ENCODE measurements at regions not wholly inside any gene's neighbourhood (a gene's known extent, or its start where the extent isn't known, plus 50 kb on each side); places are given as distances from the start of the nearest gene placed in this dataset.

DNA sequence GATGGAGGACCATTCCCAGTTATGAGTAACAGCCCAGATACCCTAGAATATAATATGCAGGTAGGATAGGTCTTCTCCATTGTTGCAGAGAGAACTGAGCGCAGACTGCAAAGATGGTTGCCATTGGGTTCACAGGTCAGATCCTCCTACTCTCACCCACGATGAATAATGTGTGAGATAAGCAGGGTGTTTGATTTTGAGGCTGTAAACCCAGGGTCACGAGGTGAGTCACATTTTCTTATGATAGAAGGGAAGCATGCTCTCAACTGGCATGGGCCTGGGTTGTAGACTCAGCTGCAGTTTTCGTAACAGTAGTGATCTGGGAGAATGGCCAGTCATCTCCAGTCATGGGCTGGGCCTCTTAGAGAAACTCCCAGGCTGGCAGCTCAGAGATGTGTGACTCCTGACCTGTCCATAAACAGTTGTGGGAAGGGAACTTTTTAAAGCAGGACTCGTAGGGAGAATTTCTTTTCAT is 74.2 kb downstream of the CD164 start:
- ATAC-seq (ENCODE audit: low FRiP score in 2 of 2), result peak; percentile 49 to 88
- H3K27me3 ChIP-seq, result no peaks in the 10 kb centered on the region
- 62 to 66% methylated on average over 5 of the region's 5 CpGs for WGBS, 2 donors
- no peaks in the 10 kb centered on the region for H3K36me3 ChIP-seq
- TF ChIP-seq POLR2AphosphoS5 (IDR thresholded peaks at IDR 0.05) (no peak), POLR2A (IDR thresholded peaks at IDR 0.05) (no peak), EP300 (IDR thresholded peaks at IDR 0.05) (no peak), CTCF (IDR thresholded peaks at IDR 0.05) (no peak)
- DNase-seq, result peak in 1 of 2 donors; percentile 66
- H3K4me1 ChIP-seq, result peaks cover 0 to 3% (median 0%) of the 10 kb centered on the region in 4 donors
- no peak overlapping the region for H3K27ac ChIP-seq
- no peaks in the 10 kb centered on the region for H3K9me3 ChIP-seq
- no peak overlapping the region for H3K4me3 ChIP-seq

GRCh38 chr6:109306733-109307132 is 75.5 kb downstream of the CD164 start:
- Histone ChIP-seq H3K36me3 (no peaks in the 10 kb centered on the region), H3K27me3 (no peaks in the 10 kb centered on the region), H3K9me3 (no peaks in the 10 kb centered on the region), H3K27ac (no peak overlapping the region), H3K4me3 (no peak overlapping the region), H3K4me1 (peaks cover 0 to 3% (median 0%) of the 10 kb centered on the region in 4 donors)
- no peak for TF ChIP-seq CTCF (IDR thresholded peaks at IDR 0.05)
- no peak for TF ChIP-seq POLR2A (IDR thresholded peaks at IDR 0.05)
- TF ChIP-seq EP300 (IDR thresholded peaks at IDR 0.05), result no peak
- no peak for TF ChIP-seq POLR2AphosphoS5 (IDR thresholded peaks at IDR 0.05)
- no peak for DNase-seq
- 62 to 97% methylated on average over 2 of the region's 2 CpGs for WGBS, 2 donors
- ATAC-seq (ENCODE audit: low FRiP score in 2 of 2), result no peak

DNA sequence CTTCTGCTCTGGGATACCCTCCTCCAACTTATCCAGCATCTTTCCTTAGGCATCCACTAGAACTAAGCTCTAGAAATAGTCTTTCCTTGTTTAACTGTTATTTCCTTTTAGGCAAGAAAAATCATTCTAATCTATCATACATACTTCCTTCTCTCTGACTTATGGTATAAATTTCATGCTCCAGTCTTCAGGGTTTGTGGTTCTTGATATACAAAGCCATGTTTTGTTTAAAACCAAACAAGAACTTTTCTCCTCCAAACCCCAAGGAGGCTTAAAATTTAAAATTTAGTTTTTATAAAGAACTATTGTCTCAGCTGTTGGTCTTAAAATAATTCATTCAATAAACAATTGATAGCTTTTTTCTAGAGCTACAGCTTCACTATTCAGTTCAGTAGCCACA is 77.2 kb downstream of the CD164 start:
- peaks cover 0 to 7% (median 0%) of the 10 kb centered on the region in 4 donors for H3K4me1 ChIP-seq
- no peaks in the 10 kb centered on the region for H3K9me3 ChIP-seq
- no peak overlapping the region for H3K27ac ChIP-seq

GRCh38 chr6:109304284-109305015 is 77.8 kb downstream of the CD164 start:
- no peak overlapping the region for H3K27ac ChIP-seq

More for the DNA sequence above, 77.2 kb downstream of the CD164 start:
- ATAC-seq (ENCODE audit: low FRiP score in 2 of 2) (no peak), DNase-seq (no peak)
- Histone ChIP-seq H3K36me3 (no peaks in the 10 kb centered on the region), H3K4me3 (no peak overlapping the region), H3K27me3 (no peaks in the 10 kb centered on the region)
- TF ChIP-seq CTCF (IDR thresholded peaks at IDR 0.05), result no peak
- no peak for TF ChIP-seq POLR2AphosphoS5 (IDR thresholded peaks at IDR 0.05)
- TF ChIP-seq EP300 (IDR thresholded peaks at IDR 0.05), result no peak
- no peak for TF ChIP-seq POLR2A (IDR thresholded peaks at IDR 0.05)

More at GRCh38 chr6:109304284-109305015, 77.8 kb downstream of the CD164 start:
- H3K36me3 ChIP-seq, result no peaks in the 10 kb centered on the region
- WGBS, 2 donors, result 16 to 44% methylated on average over 3 of the region's 3 CpGs
- peaks cover 0 to 7% (median 0%) of the 10 kb centered on the region in 4 donors for H3K4me1 ChIP-seq
- H3K27me3 ChIP-seq, result no peaks in the 10 kb centered on the region
- no peak for DNase-seq
- TF ChIP-seq POLR2AphosphoS5 (IDR thresholded peaks at IDR 0.05), result no peak
- no peak for TF ChIP-seq POLR2A (IDR thresholded peaks at IDR 0.05)
- TF ChIP-seq EP300 (IDR thresholded peaks at IDR 0.05), result no peak
- no peak for TF ChIP-seq CTCF (IDR thresholded peaks at IDR 0.05)
- peak in 1 of 2 donors; percentile 41 for ATAC-seq (ENCODE audit: low FRiP score in 2 of 2)
- H3K9me3 ChIP-seq, result no peaks in the 10 kb centered on the region
- no peak overlapping the region for H3K4me3 ChIP-seq
